ENCODE measurements at regions not wholly inside any gene's neighbourhood (a gene's known extent, or its start where the extent isn't known, plus 50 kb on each side); places are given as distances from the start of the nearest gene placed in this dataset.
"Not testable (repeated sequence)": the region's sequence is repeated elsewhere in the genome, so short reads cannot be mapped to it uniquely, and the experiment has no call there.

DNA sequence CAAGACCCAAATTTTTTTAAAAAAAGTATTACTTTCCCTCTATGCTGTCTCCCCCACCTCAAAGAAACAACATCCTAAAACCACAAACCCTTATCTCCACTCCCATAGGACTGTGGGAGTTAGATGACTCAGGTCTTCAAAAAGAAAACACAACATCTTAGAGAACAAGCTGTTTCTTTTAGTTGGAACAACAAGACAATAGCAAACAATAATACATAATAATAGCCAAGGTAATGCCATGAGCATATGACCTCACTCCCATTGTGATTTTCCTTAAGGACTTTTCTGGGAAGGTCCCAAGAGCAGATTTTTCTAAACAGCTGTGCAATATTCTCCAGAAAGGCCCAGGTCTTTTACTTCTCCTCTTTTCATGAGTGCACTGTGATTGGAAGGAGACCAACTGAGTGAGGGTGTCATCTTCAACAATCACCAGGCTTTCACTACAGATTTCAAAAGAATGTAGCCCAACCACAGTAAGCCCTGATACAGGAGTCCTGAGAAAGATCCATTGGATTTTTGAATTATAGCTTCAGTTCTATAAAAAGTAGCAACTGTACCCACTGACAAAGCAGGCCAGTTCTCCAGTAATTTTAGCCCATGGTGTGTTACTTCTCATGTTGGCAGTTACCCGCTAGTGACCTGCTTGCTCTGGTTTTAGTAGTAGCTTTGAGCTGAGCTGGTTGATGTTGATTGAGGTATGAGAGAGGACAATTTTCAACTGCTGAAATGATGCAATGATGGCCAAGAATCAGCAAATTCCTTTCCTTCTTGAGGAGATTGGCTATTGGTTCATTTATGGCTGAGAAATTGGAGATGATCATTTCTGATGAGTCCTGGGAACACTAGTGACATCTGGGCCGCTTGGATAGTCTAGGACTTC is 144.5 kb upstream of the TCF4 start:
- POLR2A ChIA-PET: no interaction called here
- no peak for DNase-seq
- Mint-ChIP-seq H3K27ac (ENCODE audit: unreplicated experiment) (no peak overlapping the region), H3K4me3 (ENCODE audit: unreplicated experiment) (no peak overlapping the region), H3K27me3 (ENCODE audit: insufficient read depth, unreplicated experiment) (no peaks in the 10 kb centered on the region), H3K9me3 (ENCODE audit: unreplicated experiment) (no peaks in the 10 kb centered on the region), H3K4me1 (ENCODE audit: low read depth, unreplicated experiment) (no peaks in the 10 kb centered on the region), H3K36me3 (ENCODE audit: insufficient read depth, unreplicated experiment) (no peaks in the 10 kb centered on the region)
- no TSS peak for BruUV-seq (replicated peaks)
- Histone ChIP-seq H3K4me1 (no peaks in the 10 kb centered on the region), H3K27me3 (replicated peaks; ENCODE audit: control insufficient read depth, insufficient read depth, low read length) (no peaks in the 10 kb centered on the region), H3K9me3 (no peaks in the 10 kb centered on the region), H3K4me3 (ENCODE audit: low read depth, low read length) (no peak overlapping the region), H3K36me3 (ENCODE audit: control insufficient read depth, insufficient read depth, low read length) (no peaks in the 10 kb centered on the region)
- CTCF ChIA-PET: no interaction called here
- intact Hi-C loops (cut with micrococcal nuclease; ENCODE audit: unreplicated experiment): no loop called here
- TF ChIP-seq, protein P1, sequence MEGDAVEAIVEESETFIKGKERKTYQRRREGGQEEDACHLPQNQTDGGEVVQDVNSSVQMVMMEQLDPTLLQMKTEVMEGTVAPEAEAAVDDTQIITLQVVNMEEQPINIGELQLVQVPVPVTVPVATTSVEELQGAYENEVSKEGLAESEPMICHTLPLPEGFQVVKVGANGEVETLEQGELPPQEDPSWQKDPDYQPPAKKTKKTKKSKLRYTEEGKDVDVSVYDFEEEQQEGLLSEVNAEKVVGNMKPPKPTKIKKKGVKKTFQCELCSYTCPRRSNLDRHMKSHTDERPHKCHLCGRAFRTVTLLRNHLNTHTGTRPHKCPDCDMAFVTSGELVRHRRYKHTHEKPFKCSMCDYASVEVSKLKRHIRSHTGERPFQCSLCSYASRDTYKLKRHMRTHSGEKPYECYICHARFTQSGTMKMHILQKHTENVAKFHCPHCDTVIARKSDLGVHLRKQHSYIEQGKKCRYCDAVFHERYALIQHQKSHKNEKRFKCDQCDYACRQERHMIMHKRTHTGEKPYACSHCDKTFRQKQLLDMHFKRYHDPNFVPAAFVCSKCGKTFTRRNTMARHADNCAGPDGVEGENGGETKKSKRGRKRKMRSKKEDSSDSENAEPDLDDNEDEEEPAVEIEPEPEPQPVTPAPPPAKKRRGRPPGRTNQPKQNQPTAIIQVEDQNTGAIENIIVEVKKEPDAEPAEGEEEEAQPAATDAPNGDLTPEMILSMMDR (IDR thresholded peaks at IDR 0.05; ENCODE audit: insufficient read depth in 1 of 2, low read depth in 1 of 2, low read length in 1 of 2, severe bottlenecking in 1 of 2, unreplicated experiment in 1 of 2): no peak

DNA sequence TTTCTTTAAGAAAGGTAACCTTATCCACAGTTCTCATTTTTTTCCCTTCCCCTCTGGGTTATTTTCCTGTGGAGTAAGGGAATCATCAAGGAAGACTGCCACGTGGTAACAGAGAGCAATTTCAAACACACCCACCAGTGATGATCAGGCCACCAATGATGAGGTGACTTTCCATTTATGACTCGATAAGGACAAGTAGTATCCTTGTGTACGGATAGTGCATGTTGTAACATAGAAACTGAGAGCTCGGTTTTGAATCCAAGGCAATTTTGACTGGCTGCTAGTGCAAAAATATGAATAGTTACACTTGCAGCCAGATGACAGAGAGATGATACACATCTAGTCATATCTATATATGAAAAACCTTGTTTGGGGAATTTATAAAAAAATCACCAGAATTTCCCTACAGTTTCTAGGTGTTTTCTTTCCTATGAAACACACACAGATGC is 143.6 kb upstream of the TCF4 start:
- H3K4me3 ChIP-seq (ENCODE audit: low read depth, low read length): no peak overlapping the region
- BruUV-seq (replicated peaks): no TSS peak
- H3K36me3 ChIP-seq (ENCODE audit: control insufficient read depth, insufficient read depth, low read length): no peaks in the 10 kb centered on the region
- Mint-ChIP-seq H3K4me1 (ENCODE audit: low read depth, unreplicated experiment) (no peaks in the 10 kb centered on the region), H3K9me3 (ENCODE audit: unreplicated experiment) (no peaks in the 10 kb centered on the region), H3K27ac (ENCODE audit: unreplicated experiment) (no peak overlapping the region), H3K27me3 (ENCODE audit: insufficient read depth, unreplicated experiment) (no peaks in the 10 kb centered on the region), H3K36me3 (ENCODE audit: insufficient read depth, unreplicated experiment) (no peaks in the 10 kb centered on the region), H3K4me3 (ENCODE audit: unreplicated experiment) (no peak overlapping the region)
- CTCF ChIA-PET: no interaction called here
- POLR2A ChIA-PET: no interaction called here
- no peaks in the 10 kb centered on the region for H3K4me1 ChIP-seq
- no peaks in the 10 kb centered on the region for H3K9me3 ChIP-seq
- DNase-seq: no peak
- H3K27me3 ChIP-seq (replicated peaks; ENCODE audit: control insufficient read depth, insufficient read depth, low read length): no peaks in the 10 kb centered on the region
- intact Hi-C loops (cut with micrococcal nuclease; ENCODE audit: unreplicated experiment): no loop called here
- TF ChIP-seq, protein P1 (IDR thresholded peaks at IDR 0.05; ENCODE audit: insufficient read depth in 1 of 2, low read depth in 1 of 2, low read length in 1 of 2, severe bottlenecking in 1 of 2, unreplicated experiment in 1 of 2): no peak

DNA sequence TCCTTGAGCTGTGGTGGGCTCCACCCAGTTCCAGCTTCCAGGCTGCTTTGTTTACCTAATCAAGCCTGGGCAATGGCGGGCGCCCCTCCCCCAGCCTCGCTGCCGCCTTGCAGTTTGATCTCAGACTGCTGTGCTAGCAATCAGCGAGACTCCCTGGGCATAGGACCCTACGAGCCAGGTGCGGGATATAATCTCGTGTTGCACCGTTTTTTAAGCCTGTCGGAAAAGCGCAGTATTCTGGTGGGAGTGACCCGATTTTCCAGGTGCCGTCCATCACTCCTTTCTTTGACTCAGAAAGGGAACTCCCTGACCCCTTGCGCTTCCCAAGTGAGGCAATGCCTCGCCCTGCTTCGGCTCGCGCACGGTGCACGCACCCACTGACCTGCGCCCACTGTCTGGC is 133.0 kb upstream of the TCF4 start:
- BruUV-seq (replicated peaks): not testable (repeated sequence)
- H3K4me3 Mint-ChIP-seq (ENCODE audit: unreplicated experiment): peak overlapping the region; percentile 58

More for the DNA sequence above, 133.0 kb upstream of the TCF4 start:
- H3K4me3 ChIP-seq (ENCODE audit: low read depth, low read length): peak overlapping the region; percentile 46
- H3K36me3 Mint-ChIP-seq (ENCODE audit: insufficient read depth, unreplicated experiment); H3K9me3 ChIP-seq; H3K36me3 ChIP-seq (ENCODE audit: control insufficient read depth, insufficient read depth, low read length); H3K27ac Mint-ChIP-seq (ENCODE audit: unreplicated experiment); H3K9me3 Mint-ChIP-seq (ENCODE audit: unreplicated experiment); H3K4me1 ChIP-seq; H3K4me1 Mint-ChIP-seq (ENCODE audit: low read depth, unreplicated experiment); POLR2A ChIA-PET; H3K27me3 ChIP-seq (replicated peaks; ENCODE audit: control insufficient read depth, insufficient read depth, low read length); CTCF ChIA-PET; intact Hi-C loops (cut with micrococcal nuclease; ENCODE audit: unreplicated experiment); H3K27me3 Mint-ChIP-seq (ENCODE audit: insufficient read depth, unreplicated experiment): not testable (repeated sequence)
- peak; percentile 26 for DNase-seq

All from Caco-2 (cell line).